ENCODE measurements at regions not wholly inside any gene's neighbourhood (a gene's known extent, or its start where the extent isn't known, plus 50 kb on each side); places are given as distances from the start of the nearest gene placed in this dataset.
"Not testable (repeated sequence)": the region's sequence is repeated elsewhere in the genome, so short reads cannot be mapped to it uniquely, and the experiment has no call there.

- H3K4me1 ChIP-seq (ENCODE audit: low read length); H2AFZ ChIP-seq (ENCODE audit: low read depth, low read length); H3K27me3 ChIP-seq (ENCODE audit: low read depth, low read length); H4K20me1 ChIP-seq (ENCODE audit: insufficient read depth, low read length); H3K4me2 ChIP-seq (ENCODE audit: low read length); H3K79me2 ChIP-seq (ENCODE audit: low read length); H3K36me3 ChIP-seq (replicated peaks; ENCODE audit: low read depth, low read length); H3K4me3 ChIP-seq (ENCODE audit: low read length); H3K9ac ChIP-seq (ENCODE audit: low read length); H3K27ac ChIP-seq (ENCODE audit: low read length); H3K9me3 ChIP-seq (ENCODE audit: insufficient read depth, low read length): not testable (repeated sequence)
Measured at GRCh38 chr6:57708061-57708460, 390.6 kb downstream of the PRIM2 start.

- not testable (repeated sequence) for H4K20me1 ChIP-seq (ENCODE audit: insufficient read depth, low read length); H3K9ac ChIP-seq (ENCODE audit: low read length); H3K4me2 ChIP-seq (ENCODE audit: low read length); H2AFZ ChIP-seq (ENCODE audit: low read depth, low read length); H3K79me2 ChIP-seq (ENCODE audit: low read length); H3K27me3 ChIP-seq (ENCODE audit: low read depth, low read length); H3K4me3 ChIP-seq (ENCODE audit: low read length); H3K9me3 ChIP-seq (ENCODE audit: insufficient read depth, low read length); H3K27ac ChIP-seq (ENCODE audit: low read length); H3K4me1 ChIP-seq (ENCODE audit: low read length); H3K36me3 ChIP-seq (replicated peaks; ENCODE audit: low read depth, low read length)
Measured at GRCh38 chr6:57722546-57722945, 405.1 kb downstream of the PRIM2 start.

GRCh38 chr6:57723815-57724401 lies 406.5 kb downstream of the PRIM2 start:
- H4K20me1 ChIP-seq (ENCODE audit: insufficient read depth, low read length); H3K4me2 ChIP-seq (ENCODE audit: low read length); H3K27ac ChIP-seq (ENCODE audit: low read length); H2AFZ ChIP-seq (ENCODE audit: low read depth, low read length); H3K27me3 ChIP-seq (ENCODE audit: low read depth, low read length); H3K9ac ChIP-seq (ENCODE audit: low read length); H3K9me3 ChIP-seq (ENCODE audit: insufficient read depth, low read length); H3K4me1 ChIP-seq (ENCODE audit: low read length); H3K4me3 ChIP-seq (ENCODE audit: low read length); H3K36me3 ChIP-seq (replicated peaks; ENCODE audit: low read depth, low read length); H3K79me2 ChIP-seq (ENCODE audit: low read length): not testable (repeated sequence)

- H3K4me1 ChIP-seq (ENCODE audit: low read length); H3K9me3 ChIP-seq (ENCODE audit: insufficient read depth, low read length); H3K9ac ChIP-seq (ENCODE audit: low read length); H3K27ac ChIP-seq (ENCODE audit: low read length); H3K4me2 ChIP-seq (ENCODE audit: low read length); H3K27me3 ChIP-seq (ENCODE audit: low read depth, low read length); H3K4me3 ChIP-seq (ENCODE audit: low read length); H3K79me2 ChIP-seq (ENCODE audit: low read length); H2AFZ ChIP-seq (ENCODE audit: low read depth, low read length); H4K20me1 ChIP-seq (ENCODE audit: insufficient read depth, low read length); H3K36me3 ChIP-seq (replicated peaks; ENCODE audit: low read depth, low read length): not testable (repeated sequence)
Measured at GRCh38 chr6:57729407-57729806, 412.0 kb downstream of the PRIM2 start.

GRCh38 chr6:57730726-57731125 lies 413.3 kb downstream of the PRIM2 start:
- not testable (repeated sequence) for H3K4me3 ChIP-seq (ENCODE audit: low read length); H3K27ac ChIP-seq (ENCODE audit: low read length); H3K9me3 ChIP-seq (ENCODE audit: insufficient read depth, low read length); H3K9ac ChIP-seq (ENCODE audit: low read length); H3K79me2 ChIP-seq (ENCODE audit: low read length); H2AFZ ChIP-seq (ENCODE audit: low read depth, low read length); H3K4me2 ChIP-seq (ENCODE audit: low read length); H3K36me3 ChIP-seq (replicated peaks; ENCODE audit: low read depth, low read length); H3K27me3 ChIP-seq (ENCODE audit: low read depth, low read length); H3K4me1 ChIP-seq (ENCODE audit: low read length); H4K20me1 ChIP-seq (ENCODE audit: insufficient read depth, low read length)

GRCh38 chr6:57747716-57748115 lies 430.3 kb downstream of the PRIM2 start:
- not testable (repeated sequence) for H3K4me3 ChIP-seq (ENCODE audit: low read length); H3K9me3 ChIP-seq (ENCODE audit: insufficient read depth, low read length); H2AFZ ChIP-seq (ENCODE audit: low read depth, low read length); H3K79me2 ChIP-seq (ENCODE audit: low read length); H3K27me3 ChIP-seq (ENCODE audit: low read depth, low read length); H4K20me1 ChIP-seq (ENCODE audit: insufficient read depth, low read length); H3K4me2 ChIP-seq (ENCODE audit: low read length); H3K4me1 ChIP-seq (ENCODE audit: low read length); H3K27ac ChIP-seq (ENCODE audit: low read length); H3K9ac ChIP-seq (ENCODE audit: low read length); H3K36me3 ChIP-seq (replicated peaks; ENCODE audit: low read depth, low read length)

- H2AFZ ChIP-seq (ENCODE audit: low read depth, low read length); H3K4me3 ChIP-seq (ENCODE audit: low read length); H3K4me1 ChIP-seq (ENCODE audit: low read length); H4K20me1 ChIP-seq (ENCODE audit: insufficient read depth, low read length); H3K9me3 ChIP-seq (ENCODE audit: insufficient read depth, low read length); H3K27ac ChIP-seq (ENCODE audit: low read length); H3K79me2 ChIP-seq (ENCODE audit: low read length); H3K4me2 ChIP-seq (ENCODE audit: low read length); H3K9ac ChIP-seq (ENCODE audit: low read length); H3K36me3 ChIP-seq (replicated peaks; ENCODE audit: low read depth, low read length); H3K27me3 ChIP-seq (ENCODE audit: low read depth, low read length): not testable (repeated sequence)
Measured at GRCh38 chr6:57759850-57760249, 442.4 kb downstream of the PRIM2 start.

- H4K20me1 ChIP-seq (ENCODE audit: insufficient read depth, low read length); H3K4me2 ChIP-seq (ENCODE audit: low read length); H3K9ac ChIP-seq (ENCODE audit: low read length); H3K9me3 ChIP-seq (ENCODE audit: insufficient read depth, low read length); H3K79me2 ChIP-seq (ENCODE audit: low read length); H2AFZ ChIP-seq (ENCODE audit: low read depth, low read length); H3K27ac ChIP-seq (ENCODE audit: low read length); H3K4me1 ChIP-seq (ENCODE audit: low read length); H3K27me3 ChIP-seq (ENCODE audit: low read depth, low read length); H3K4me3 ChIP-seq (ENCODE audit: low read length); H3K36me3 ChIP-seq (replicated peaks; ENCODE audit: low read depth, low read length): not testable (repeated sequence)
Measured at GRCh38 chr6:57792720-57793397, 475.4 kb downstream of the PRIM2 start.

GRCh38 chr6:57793398-57793762 lies 475.9 kb downstream of the PRIM2 start:
- not testable (repeated sequence) for H3K79me2 ChIP-seq (ENCODE audit: low read length); H4K20me1 ChIP-seq (ENCODE audit: insufficient read depth, low read length); H3K4me1 ChIP-seq (ENCODE audit: low read length); H3K27ac ChIP-seq (ENCODE audit: low read length); H3K4me3 ChIP-seq (ENCODE audit: low read length); H3K9ac ChIP-seq (ENCODE audit: low read length); H2AFZ ChIP-seq (ENCODE audit: low read depth, low read length); H3K4me2 ChIP-seq (ENCODE audit: low read length); H3K36me3 ChIP-seq (replicated peaks; ENCODE audit: low read depth, low read length); H3K9me3 ChIP-seq (ENCODE audit: insufficient read depth, low read length); H3K27me3 ChIP-seq (ENCODE audit: low read depth, low read length)

All from OCI-LY3 (cell line).